ENCODE measurements at regions not wholly inside any gene's neighbourhood (a gene's known extent, or its start where the extent isn't known, plus 50 kb on each side); places are given as distances from the start of the nearest gene placed in this dataset.

DNA sequence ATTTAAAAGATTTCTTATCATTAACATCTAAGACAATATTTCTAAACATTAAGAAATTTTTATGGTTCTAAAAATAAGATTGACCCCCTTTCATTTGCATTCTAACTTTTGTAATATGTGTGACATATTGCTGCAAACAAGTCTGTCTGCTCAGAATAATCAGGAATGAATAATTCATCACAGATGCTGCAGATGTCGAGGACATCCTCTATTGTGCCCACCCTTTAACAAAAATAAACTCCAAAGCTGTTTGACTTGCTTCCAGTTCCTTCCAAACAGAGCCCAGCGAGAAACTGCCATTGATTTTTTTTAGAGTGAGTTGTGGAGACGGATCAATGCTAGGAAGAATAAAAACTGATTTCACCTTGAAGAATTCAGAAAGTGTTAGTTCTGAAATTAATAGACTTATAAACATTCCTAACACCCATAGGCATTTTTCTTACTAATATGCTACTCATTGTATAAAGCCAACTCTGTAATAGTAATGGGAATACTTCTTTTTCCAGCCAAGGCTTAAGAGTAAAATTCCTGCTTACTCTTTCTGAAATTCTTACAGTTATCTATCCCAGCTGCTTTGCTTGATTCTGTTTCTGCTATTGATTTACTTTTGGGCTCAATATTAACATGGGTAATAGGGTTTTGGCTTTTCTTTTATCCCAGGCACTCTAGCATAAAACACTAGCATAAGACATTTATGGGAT is 244.8 kb upstream of the FAM83B start:
- H3K4me3 Mint-ChIP-seq: no peak overlapping the region
- DNase-seq (no peak), ATAC-seq (no peak)
- no peaks in the 10 kb centered on the region for H3K4me1 Mint-ChIP-seq
- H3K27me3 Mint-ChIP-seq: no peaks in the 10 kb centered on the region
- no peak overlapping the region for H3K27ac Mint-ChIP-seq
- H3K9me3 Mint-ChIP-seq: peaks cover 4 to 7% of the 10 kb centered on the region in 2 donors

DNA sequence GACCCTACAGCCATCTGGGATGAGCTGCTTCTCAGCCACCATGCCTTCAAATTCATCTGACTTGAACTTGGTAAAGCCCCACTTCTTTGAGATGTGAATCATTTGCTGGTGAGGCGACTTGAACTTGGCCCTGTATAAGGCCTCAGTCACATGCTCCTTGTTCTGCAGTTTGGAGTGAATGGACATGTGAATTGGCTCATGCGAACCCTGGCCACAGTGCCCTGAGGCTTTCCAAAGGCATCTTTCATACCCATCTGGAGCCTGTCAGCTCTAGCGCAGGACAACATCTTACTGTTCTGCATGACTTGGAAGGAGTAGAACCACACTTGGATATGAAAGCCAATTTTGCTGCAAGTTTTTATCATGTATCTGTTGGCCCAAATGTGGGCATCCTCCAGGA is 244.0 kb upstream of the FAM83B start:
- Mint-ChIP-seq H3K4me1 (no peaks in the 10 kb centered on the region), H3K9me3 (peaks cover 4 to 7% of the 10 kb centered on the region in 2 donors), H3K4me3 (no peak overlapping the region), H3K27me3 (no peaks in the 10 kb centered on the region), H3K27ac (no peak overlapping the region)
- DNase-seq (no peak), ATAC-seq (no peak)

DNA sequence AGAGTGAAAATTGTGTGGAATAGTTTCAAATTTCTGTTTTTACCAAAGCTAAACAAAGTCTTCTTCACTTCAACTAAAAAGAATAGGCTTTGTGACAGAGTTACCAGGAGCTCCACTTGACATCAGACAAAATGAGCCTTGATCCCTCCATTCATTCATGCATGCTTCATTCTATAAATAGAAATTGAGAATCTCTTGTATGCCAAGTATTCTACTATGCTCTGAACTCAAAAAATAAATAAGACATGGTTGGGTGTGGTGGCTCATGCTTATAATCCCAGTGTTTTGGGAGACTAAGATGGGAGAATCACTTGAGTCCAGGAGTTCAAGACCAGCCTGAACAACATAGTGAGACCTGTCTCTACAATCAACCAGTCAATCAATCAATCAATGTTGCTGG is 236.6 kb upstream of the FAM83B start:
- no peak for DNase-seq
- Mint-ChIP-seq H3K4me1 (no peaks in the 10 kb centered on the region), H3K4me3 (no peak overlapping the region), H3K27me3 (no peaks in the 10 kb centered on the region), H3K9me3 (peaks cover 6 to 11% of the 10 kb centered on the region in 2 donors), H3K27ac (no peak overlapping the region)
- ATAC-seq: no peak

DNA sequence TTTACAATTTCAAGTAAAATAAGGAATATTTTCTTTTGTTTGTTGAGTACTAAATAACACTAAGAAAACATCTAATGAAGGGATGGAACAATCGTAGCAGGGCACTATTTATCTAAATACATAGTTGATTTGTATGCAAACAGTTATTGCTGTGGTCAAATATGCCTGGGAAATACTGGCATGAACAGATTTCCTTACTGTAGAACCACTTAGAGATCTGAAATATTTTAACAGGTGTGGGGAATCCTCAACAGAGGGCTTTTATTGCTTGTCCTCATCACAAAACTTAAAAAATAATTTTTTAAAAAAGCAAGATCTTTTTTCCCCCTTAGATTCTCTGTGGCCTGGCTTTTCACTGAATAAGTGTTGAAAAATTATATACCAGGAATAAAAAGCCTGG is 233.0 kb upstream of the FAM83B start:
- peaks cover 7% of the 10 kb centered on the region in 2 donors for H3K9me3 Mint-ChIP-seq
- H3K4me3 Mint-ChIP-seq: no peak overlapping the region
- no peaks in the 10 kb centered on the region for H3K4me1 Mint-ChIP-seq
- H3K27ac Mint-ChIP-seq: no peak overlapping the region
- no peak for DNase-seq
- no peak for ATAC-seq
- no peaks in the 10 kb centered on the region for H3K27me3 Mint-ChIP-seq

DNA sequence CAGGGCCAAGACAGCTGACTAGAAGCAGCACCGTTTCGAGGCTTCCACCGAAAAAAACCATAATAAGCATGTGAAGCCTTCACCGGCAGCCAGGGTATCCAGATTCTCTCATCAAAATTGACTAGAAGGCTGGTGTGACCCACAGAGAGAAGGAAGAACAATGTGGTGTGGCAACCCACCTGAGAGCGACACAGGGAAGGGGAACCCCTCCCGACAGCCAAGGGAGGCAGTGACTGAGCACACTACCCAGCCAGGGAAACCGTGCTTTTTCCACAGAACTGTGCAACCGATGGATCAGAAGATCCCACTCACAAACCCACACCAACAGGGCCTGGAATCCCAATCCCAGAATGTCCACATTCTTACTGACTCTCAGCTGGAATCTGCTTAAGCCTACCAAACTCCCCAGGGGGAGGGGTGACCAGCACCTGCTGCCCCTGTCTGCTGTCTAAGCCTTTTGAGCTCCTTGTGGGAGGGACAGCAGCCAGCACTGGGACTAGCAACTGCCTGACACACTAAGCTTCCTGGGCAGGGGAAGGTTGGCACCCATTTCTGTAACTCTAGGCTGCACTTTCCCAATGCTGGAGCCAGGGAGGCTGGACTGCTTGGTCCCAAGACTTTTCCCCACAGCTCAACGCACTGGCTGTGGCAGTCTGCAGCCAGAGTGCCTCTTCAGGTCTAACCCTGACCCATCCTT is 231.9 kb upstream of the FAM83B start:
- DNase-seq (no peak), ATAC-seq (no peak)
- H3K27me3 Mint-ChIP-seq: no peaks in the 10 kb centered on the region
- H3K9me3 Mint-ChIP-seq: peaks cover 4 to 7% of the 10 kb centered on the region in 2 donors
- no peak overlapping the region for H3K27ac Mint-ChIP-seq
- H3K4me3 Mint-ChIP-seq: no peak overlapping the region
- no peaks in the 10 kb centered on the region for H3K4me1 Mint-ChIP-seq

DNA sequence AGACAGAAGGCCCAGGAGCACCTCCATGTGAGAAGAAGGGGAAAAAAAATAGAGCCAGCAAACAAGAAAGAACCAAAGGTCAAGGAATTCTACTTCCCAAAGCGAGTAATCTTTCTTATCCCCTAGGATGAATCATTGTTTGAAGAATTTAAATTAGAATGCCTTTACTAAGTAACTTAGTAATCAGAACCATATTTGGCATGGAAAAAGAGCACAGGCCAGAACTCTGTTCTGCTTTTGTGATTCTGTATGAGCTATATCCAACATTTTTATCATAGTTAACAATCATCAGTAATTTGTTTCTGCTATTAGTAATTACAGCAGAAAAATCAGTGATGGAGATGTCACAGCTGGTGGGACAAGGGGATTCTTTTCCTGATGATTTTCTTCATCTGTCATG is 228.8 kb upstream of the FAM83B start:
- ATAC-seq: no peak
- H3K27me3 Mint-ChIP-seq: no peaks in the 10 kb centered on the region
- peaks cover 4 to 7% of the 10 kb centered on the region in 2 donors for H3K9me3 Mint-ChIP-seq
- H3K4me1 Mint-ChIP-seq: no peaks in the 10 kb centered on the region
- H3K4me3 Mint-ChIP-seq: no peak overlapping the region
- no peak for DNase-seq
- no peak overlapping the region for H3K27ac Mint-ChIP-seq

DNA sequence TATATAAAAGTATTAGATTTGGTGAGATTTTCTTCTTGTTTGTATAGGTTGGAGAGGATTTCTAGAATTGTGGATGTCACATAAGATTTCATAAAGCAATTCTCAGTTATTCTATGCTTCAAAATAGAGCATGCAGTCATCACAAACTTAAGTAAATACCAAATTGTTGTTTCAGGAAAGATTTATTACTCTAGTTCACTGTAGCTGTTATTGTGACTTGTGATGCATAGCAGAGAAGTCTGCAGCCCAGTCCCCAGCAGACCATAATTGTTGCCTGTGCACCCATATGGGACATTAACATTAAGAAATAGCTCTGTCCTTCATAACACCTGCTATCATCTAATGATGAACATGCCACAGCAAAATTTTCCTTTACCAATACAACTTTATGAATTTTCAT is 228.0 kb upstream of the FAM83B start:
- H3K27ac Mint-ChIP-seq: no peak overlapping the region
- no peak for DNase-seq
- H3K9me3 Mint-ChIP-seq: peaks cover 4 to 7% of the 10 kb centered on the region in 2 donors

DNA sequence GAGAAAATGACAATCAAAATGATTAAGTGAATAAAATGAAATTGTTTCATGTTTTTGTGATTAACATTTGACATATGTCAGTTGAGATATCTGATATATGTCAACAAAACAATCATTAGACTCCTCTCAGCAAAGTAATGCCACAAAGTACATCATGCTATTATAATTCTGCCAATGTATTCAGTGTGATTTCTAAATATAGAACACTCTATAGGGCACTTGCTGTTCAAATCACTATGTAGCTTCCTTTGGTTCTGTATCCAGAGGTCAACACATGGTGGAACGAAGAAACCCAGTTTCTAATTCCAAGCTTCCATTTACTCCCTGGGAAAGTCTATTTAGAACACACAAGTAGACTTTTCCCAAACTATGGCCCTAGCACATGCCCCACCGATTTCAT is 227.5 kb upstream of the FAM83B start:
- H3K9me3 Mint-ChIP-seq: peaks cover 4 to 7% of the 10 kb centered on the region in 2 donors

More for the DNA sequence above, 228.0 kb upstream of the FAM83B start:
- Mint-ChIP-seq H3K27me3 (no peaks in the 10 kb centered on the region), H3K4me1 (no peaks in the 10 kb centered on the region), H3K4me3 (no peak overlapping the region)
- no peak for ATAC-seq

DNA sequence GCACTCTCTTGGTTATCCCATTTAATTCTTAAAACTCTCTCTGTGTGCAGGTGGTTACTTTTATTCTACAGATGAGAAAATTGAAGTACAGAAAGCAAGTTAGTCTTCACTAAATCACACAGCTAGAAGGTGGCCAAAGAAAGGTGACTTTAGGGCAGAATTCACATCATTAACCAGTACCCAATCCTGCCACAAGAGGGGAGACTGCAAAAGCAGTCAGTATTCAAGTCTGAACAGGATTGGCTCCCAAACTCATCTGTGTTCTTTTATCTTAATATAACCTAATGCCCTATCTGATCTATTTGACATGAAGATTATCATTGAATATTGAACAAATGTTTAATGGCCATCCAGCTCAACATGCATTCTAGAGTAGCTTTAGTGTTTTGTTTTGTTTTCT is 225.3 kb upstream of the FAM83B start:
- no peak overlapping the region for H3K4me3 Mint-ChIP-seq
- H3K9me3 Mint-ChIP-seq: peaks cover under 1 to 4% of the 10 kb centered on the region in 2 donors
- H3K27ac Mint-ChIP-seq: no peak overlapping the region
- no peaks in the 10 kb centered on the region for H3K4me1 Mint-ChIP-seq
- ATAC-seq (no peak), DNase-seq (no peak)
- H3K27me3 Mint-ChIP-seq: no peaks in the 10 kb centered on the region

More for the DNA sequence above, 227.5 kb upstream of the FAM83B start:
- ATAC-seq: no peak
- no peaks in the 10 kb centered on the region for H3K27me3 Mint-ChIP-seq
- no peak overlapping the region for H3K27ac Mint-ChIP-seq
- H3K4me1 Mint-ChIP-seq: no peaks in the 10 kb centered on the region
- no peak for DNase-seq
- H3K4me3 Mint-ChIP-seq: no peak overlapping the region

DNA sequence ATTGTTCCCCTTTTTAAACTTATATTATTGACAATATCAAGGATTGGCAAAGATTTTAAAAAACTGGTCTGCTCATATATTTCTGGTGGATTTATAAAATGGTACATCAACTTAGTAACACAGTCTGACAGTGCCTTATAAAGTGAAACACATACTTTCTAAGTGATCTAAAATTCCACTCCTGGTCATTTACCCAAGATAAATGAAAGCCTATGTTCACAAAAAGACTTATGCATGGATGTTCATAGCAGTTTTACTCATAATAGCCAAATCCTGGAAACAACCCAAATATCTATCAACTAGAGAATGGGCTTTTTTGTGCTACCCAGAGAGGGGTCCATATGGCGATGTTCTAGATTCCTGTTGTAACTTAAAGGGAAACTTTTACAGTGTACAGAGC is 222.4 kb upstream of the FAM83B start:
- Mint-ChIP-seq H3K4me1 (no peaks in the 10 kb centered on the region), H3K27me3 (no peaks in the 10 kb centered on the region), H3K27ac (no peak overlapping the region), H3K9me3 (peaks cover 0 to 5% of the 10 kb centered on the region in 2 donors), H3K4me3 (no peak overlapping the region)
- ATAC-seq (no peak), DNase-seq (no peak)

DNA sequence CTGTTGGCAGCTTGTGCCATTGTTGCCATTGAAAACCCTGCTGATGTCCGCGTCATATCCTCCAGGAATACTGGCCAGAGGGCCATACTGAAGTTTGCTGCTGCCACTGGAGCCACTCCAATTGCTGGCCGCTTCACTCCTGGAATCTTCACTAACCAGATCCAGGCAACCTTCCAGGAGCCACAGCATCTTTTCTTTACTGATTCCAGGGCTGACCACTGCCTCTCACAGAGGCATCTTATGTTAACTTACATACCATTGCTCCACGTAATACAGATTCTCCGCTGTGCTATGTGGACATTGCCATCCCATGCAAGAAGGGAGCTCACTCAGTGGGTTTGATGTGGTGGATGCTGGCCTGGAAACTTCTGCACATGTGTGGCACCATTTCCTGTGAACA is 221.8 kb upstream of the FAM83B start:
- Mint-ChIP-seq H3K4me1 (no peaks in the 10 kb centered on the region), H3K9me3 (peaks cover 0 to 5% of the 10 kb centered on the region in 2 donors), H3K27ac (peak overlapping the region in 1 of 2 donors; percentile 84), H3K4me3 (no peak overlapping the region), H3K27me3 (no peaks in the 10 kb centered on the region)
- ATAC-seq (no peak), DNase-seq (no peak)

DNA sequence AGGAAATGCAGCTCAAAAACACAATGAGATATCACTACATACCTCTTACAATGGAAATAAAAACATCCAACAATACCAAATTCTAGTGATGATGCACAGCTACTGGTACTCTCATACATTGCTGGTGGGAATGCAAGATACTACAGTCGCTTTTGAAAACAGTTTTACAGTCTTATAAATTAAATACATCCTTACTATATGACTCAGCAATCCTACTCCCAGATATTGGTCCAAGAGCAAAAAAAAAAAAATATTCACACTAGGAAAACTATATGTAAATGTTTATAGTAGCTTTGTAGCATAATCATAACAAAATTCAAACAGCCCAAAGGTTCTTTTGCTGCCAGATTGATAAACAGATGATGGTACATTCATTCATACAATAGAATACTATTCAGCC is 217.4 kb upstream of the FAM83B start:
- H3K4me1 Mint-ChIP-seq: no peaks in the 10 kb centered on the region
- ATAC-seq (no peak), DNase-seq (no peak)
- H3K9me3 Mint-ChIP-seq: peaks cover 0 to 5% of the 10 kb centered on the region in 2 donors
- no peak overlapping the region for H3K27ac Mint-ChIP-seq
- H3K27me3 Mint-ChIP-seq: no peaks in the 10 kb centered on the region
- H3K4me3 Mint-ChIP-seq: no peak overlapping the region

DNA sequence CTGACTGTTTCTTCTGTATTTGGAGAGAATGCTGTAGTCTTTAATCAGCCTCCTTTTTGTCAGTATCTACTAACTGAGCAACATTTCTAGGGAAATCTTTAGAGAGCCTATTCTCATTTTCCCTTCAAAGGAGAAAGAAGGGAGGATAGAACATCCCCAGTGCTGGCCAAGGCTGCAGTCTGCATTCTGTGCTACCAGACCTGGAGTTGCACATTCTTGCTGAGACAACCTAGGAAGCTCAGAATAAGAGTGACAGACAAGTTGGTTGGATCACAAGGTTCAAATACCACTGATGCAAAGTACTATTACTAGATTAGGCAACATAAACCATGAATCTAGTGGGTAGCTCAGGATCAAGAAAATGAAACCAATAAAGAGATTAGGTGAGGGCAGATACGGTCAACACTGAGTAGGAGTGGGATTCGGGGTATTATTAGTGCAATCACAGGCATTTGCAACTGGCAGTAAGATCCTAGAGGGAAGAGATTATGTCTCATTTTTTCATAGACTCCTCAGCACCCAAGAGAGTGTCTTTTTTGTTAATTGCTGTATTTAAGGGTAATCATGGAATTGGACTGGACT is 213.5 kb upstream of the FAM83B start:
- ATAC-seq: no peak
- no peak for DNase-seq
- no peaks in the 10 kb centered on the region for H3K27me3 Mint-ChIP-seq

DNA sequence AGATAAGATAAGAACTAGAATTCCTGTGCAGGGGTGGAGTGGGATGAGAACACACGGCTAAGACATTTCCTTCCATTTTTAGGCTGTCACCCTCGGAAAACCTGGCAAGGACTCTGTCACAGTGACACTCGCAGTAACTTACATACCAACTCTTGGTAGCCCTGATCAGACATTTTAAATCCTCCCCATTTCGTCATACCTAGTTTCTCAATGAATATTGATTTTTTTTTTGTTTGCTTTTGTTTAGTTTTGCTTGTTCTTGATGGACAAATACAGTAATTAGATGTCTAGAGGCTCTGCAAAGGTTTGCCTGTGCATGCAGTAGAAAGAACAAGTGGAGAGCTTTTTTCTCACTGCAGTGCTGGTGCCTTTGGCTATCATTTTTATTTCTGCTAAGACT is 213.0 kb upstream of the FAM83B start:
- Mint-ChIP-seq H3K9me3 (no peaks in the 10 kb centered on the region), H3K27ac (no peak overlapping the region), H3K4me3 (no peak overlapping the region), H3K4me1 (no peaks in the 10 kb centered on the region), H3K27me3 (no peaks in the 10 kb centered on the region)
- ATAC-seq (no peak), DNase-seq (no peak)

More for the DNA sequence above, 213.5 kb upstream of the FAM83B start:
- H3K9me3 Mint-ChIP-seq: no peaks in the 10 kb centered on the region
- H3K4me3 Mint-ChIP-seq: no peak overlapping the region
- H3K27ac Mint-ChIP-seq: no peak overlapping the region
- no peaks in the 10 kb centered on the region for H3K4me1 Mint-ChIP-seq

DNA sequence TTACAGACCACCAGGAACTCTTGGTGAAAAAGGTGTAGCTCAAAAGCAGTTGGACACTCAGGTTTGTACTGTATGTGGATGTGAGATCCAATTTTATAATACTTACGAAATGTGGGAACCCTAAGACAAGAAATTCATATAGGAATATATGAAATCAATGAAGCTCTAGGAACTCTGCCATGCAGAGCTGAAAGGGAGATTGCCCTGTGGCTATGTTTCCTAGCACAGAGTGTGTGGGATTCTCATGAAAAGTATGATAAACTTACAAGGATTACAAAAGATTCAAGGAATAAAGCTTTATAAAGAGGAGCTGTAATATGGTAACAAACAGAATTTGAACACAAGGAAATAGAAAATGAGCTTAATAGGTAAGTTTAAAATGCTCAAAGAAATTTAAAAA is 205.7 kb upstream of the FAM83B start:
- ATAC-seq (no peak), DNase-seq (no peak)
- no peaks in the 10 kb centered on the region for H3K9me3 Mint-ChIP-seq
- no peak overlapping the region for H3K4me3 Mint-ChIP-seq
- no peaks in the 10 kb centered on the region for H3K4me1 Mint-ChIP-seq
- no peaks in the 10 kb centered on the region for H3K27me3 Mint-ChIP-seq
- H3K27ac Mint-ChIP-seq: no peak overlapping the region
